WI38 (cell line): ENCODE measurements at regions not wholly inside any gene's neighbourhood (a gene's known extent, or its start where the extent isn't known, plus 50 kb on each side); places are given as distances from the start of the nearest gene placed in this dataset.

Experiments used
- H3K4me3 ChIP-seq: 2 replicates; pipeline ENCODE4 v1.5.1; 2011; ENCODE audit warnings: low read depth, mild to moderate bottlenecking, control low read depth, low read length
- CTCF ChIP-seq: IDR thresholded peaks from 2 replicates; pipeline ENCODE4 v1.5.1; 2012; ENCODE audit warnings: low read depth, mild to moderate bottlenecking, control low read depth, low read length

GRCh38 chr13:94933936-94934335 is 221.6 kb upstream of the SOX21 start:
- TF ChIP-seq CTCF, result no peak
- H3K4me3 ChIP-seq, result no peak overlapping the region

DNA sequence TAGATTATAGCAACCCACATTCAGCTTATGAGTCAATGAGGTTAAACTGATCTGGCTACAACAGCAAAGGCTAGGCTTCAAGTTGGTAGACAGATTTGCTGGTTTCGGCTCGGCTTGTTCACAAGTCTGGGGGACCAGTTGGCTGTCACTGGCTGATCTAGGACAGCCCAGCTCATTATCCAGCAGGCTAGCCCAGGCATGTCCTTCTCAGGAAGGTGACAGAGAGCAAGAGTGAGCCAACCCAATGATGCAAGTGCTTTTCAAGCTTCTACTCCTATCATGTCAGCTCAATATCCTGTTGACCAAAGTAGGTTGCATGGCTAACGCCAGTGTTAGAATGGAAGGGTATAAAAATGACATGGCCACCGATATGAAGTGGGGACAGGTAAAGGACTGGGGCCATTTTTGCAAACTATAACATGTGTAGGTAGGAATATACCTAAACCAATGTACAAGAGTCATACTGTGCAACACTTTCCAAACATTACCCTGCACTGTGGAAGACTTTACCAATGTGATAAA is 220.9 kb upstream of the SOX21 start:
- no peak for TF ChIP-seq CTCF
- H3K4me3 ChIP-seq, result no peak overlapping the region

DNA sequence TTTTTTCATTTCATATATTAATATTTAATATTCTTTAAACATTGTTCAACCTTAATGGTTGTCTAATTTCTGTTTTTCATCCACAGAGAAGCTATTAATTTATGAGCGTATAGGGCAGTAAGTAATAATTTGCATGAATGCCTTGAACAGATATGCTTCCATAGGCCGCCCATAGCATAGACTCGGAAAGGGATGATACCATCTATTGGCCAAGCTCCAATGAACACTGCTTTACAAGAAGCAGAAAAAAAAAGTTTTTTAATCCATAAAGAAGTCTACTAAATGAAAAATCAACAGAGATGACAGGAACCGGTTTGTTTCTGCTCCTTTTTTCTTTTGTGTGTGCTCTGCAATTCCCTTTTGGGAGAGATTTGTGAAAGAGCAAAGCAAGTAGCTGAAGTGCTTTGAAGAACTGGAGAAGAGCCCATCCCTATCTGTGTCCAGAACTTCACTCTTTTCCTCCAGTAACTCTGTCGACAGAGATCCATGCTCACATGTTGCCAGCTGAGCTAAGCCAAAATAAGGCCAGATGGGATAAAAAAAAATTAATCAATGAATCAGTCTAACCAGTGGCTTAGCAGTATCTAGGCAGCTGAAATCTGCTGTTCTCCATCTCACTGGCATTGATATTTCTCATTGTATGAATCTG is 215.9 kb upstream of the SOX21 start:
- H3K4me3 ChIP-seq, result no peak overlapping the region

GRCh38 chr13:94925263-94925662 is 212.9 kb upstream of the SOX21 start:
- TF ChIP-seq CTCF, result no peak
- no peak overlapping the region for H3K4me3 ChIP-seq

More for the DNA sequence above, 215.9 kb upstream of the SOX21 start:
- no peak for TF ChIP-seq CTCF

GRCh38 chr13:94921181-94921580 is 208.8 kb upstream of the SOX21 start:
- no peak overlapping the region for H3K4me3 ChIP-seq
- no peak for TF ChIP-seq CTCF

DNA sequence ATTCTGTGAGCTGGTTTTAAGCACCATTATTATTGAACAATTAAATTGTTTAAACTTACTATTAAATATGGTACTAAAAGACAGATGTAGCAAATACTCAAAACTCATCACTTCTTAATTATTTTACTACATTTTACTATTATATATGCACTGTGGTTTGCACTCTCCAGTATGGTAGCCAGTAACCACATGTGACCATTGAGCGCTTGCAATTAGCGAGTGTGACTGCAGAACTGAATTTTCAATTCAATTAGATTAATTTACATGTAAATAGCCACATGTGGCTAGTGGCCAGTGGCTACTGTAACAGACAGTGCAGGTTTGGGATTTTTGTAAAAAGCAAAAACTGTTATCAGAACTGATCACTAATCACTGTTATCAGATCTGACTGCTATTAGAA is 208.2 kb upstream of the SOX21 start:
- no peak overlapping the region for H3K4me3 ChIP-seq
- no peak for TF ChIP-seq CTCF

- no peak for TF ChIP-seq CTCF
- no peak overlapping the region for H3K4me3 ChIP-seq
Measured at GRCh38 chr13:94917824-94918223, 205.5 kb upstream of the SOX21 start.
